ENCODE measurements at regions not wholly inside any gene's neighbourhood (a gene's known extent, or its start where the extent isn't known, plus 50 kb on each side); places are given as distances from the start of the nearest gene placed in this dataset.

GRCh38 chr10:27605318-27605717 is 101.2 kb downstream of the RAB18 start:
- ATAC-seq: no peak
- no peak overlapping the region for H3K27ac ChIP-seq
- TF ChIP-seq CTCF (IDR thresholded peaks at IDR 0.05 in 4 of 5, conservative IDR thresholded peaks at IDR 0.05 in 1 of 5) (no peak), POLR2A (IDR thresholded peaks at IDR 0.05) (no peak)
- intact Hi-C loops (cut with DNase I; ENCODE audit: low total_unique reads) (no loop called here), in situ Hi-C loops (cut with MboI; ENCODE audit: low sequenced_read_pairs in 4 of 4) (no loop called here)
- H3K36me3 ChIP-seq: no peaks in the 10 kb centered on the region
- H3K27me3 ChIP-seq: no peaks in the 10 kb centered on the region
- no peak overlapping the region for H3K4me3 ChIP-seq
- no peak for DNase-seq
- H3K4me1 ChIP-seq: no peaks in the 10 kb centered on the region
- H3K9me3 ChIP-seq: no peaks in the 10 kb centered on the region

- in situ Hi-C loops (cut with MboI; ENCODE audit: low sequenced_read_pairs in 4 of 4) (no loop called here), intact Hi-C loops (cut with DNase I; ENCODE audit: low total_unique reads) (no loop called here)
- ATAC-seq (no peak), DNase-seq (no peak)
- Histone ChIP-seq H3K9me3 (no peaks in the 10 kb centered on the region), H3K4me1 (no peaks in the 10 kb centered on the region), H3K4me3 (no peak overlapping the region), H3K36me3 (no peaks in the 10 kb centered on the region), H3K27me3 (no peaks in the 10 kb centered on the region), H3K27ac (no peak overlapping the region)
- no peak for TF ChIP-seq CTCF (IDR thresholded peaks at IDR 0.05 in 4 of 5, conservative IDR thresholded peaks at IDR 0.05 in 1 of 5)
- TF ChIP-seq POLR2A (IDR thresholded peaks at IDR 0.05): no peak
Observed at GRCh38 chr10:27607591-27607990, 103.5 kb downstream of the RAB18 start.

- Histone ChIP-seq H3K36me3 (no peaks in the 10 kb centered on the region), H3K4me3 (no peak overlapping the region), H3K4me1 (no peaks in the 10 kb centered on the region), H3K27me3 (no peaks in the 10 kb centered on the region), H3K9me3 (no peaks in the 10 kb centered on the region), H3K27ac (no peak overlapping the region)
- no peak for ATAC-seq
- TF ChIP-seq POLR2A (IDR thresholded peaks at IDR 0.05): no peak
- no peak for TF ChIP-seq CTCF (IDR thresholded peaks at IDR 0.05 in 4 of 5, conservative IDR thresholded peaks at IDR 0.05 in 1 of 5)
- no peak for DNase-seq
- in situ Hi-C loops (cut with MboI; ENCODE audit: low sequenced_read_pairs in 4 of 4) (no loop called here), intact Hi-C loops (cut with DNase I; ENCODE audit: low total_unique reads) (no loop called here)
Observed at GRCh38 chr10:27611236-27611635, 107.1 kb downstream of the RAB18 start.

GRCh38 chr10:27611744-27612550 is 107.8 kb downstream of the RAB18 start:
- no peaks in the 10 kb centered on the region for H3K36me3 ChIP-seq
- in situ Hi-C loops (cut with MboI; ENCODE audit: low sequenced_read_pairs in 4 of 4) (no loop called here), intact Hi-C loops (cut with DNase I; ENCODE audit: low total_unique reads) (no loop called here)
- no peaks in the 10 kb centered on the region for H3K4me1 ChIP-seq
- H3K27me3 ChIP-seq: no peaks in the 10 kb centered on the region
- TF ChIP-seq POLR2A (IDR thresholded peaks at IDR 0.05): no peak
- no peak for TF ChIP-seq CTCF (IDR thresholded peaks at IDR 0.05 in 4 of 5, conservative IDR thresholded peaks at IDR 0.05 in 1 of 5)
- no peak overlapping the region for H3K4me3 ChIP-seq
- DNase-seq (no peak), ATAC-seq (no peak)
- no peak overlapping the region for H3K27ac ChIP-seq
- no peaks in the 10 kb centered on the region for H3K9me3 ChIP-seq
